OCI-LY7 (cell line): ENCODE measurements at regions not wholly inside any gene's neighbourhood (a gene's known extent, or its start where the extent isn't known, plus 50 kb on each side); places are given as distances from the start of the nearest gene placed in this dataset.

ENCODE experiments used
- CTCF ChIP-seq: fragments of 200-600 bp; sonication (generic); conservative IDR thresholded peaks from 2 replicates; pipeline ENCODE4 v1.5.1; 2014; ENCODE audit warnings: mild to moderate bottlenecking, antibody characterized with exemption, low read length, moderate library complexity, mixed read lengths
- EZH2phosphoT487 ChIP-seq: fragments of 200-600 bp; sonication (generic); IDR thresholded peaks from 2 replicates; pipeline ENCODE4 v1.6.1; 2018; ENCODE audit warnings: low read depth, borderline replicate concordance, mild to moderate bottlenecking, mixed run types, antibody characterized with exemption, low read length, moderate library complexity, mixed read lengths

- TF ChIP-seq CTCF (no peak), EZH2phosphoT487 (no peak)
Measured at GRCh38 chr17:33352526-33352925, 59.4 kb upstream of the ASIC2 start.
